Sciatic nerve (tissue), 2 donors: ENCODE measurements at regions not wholly inside any gene's neighbourhood (a gene's known extent, or its start where the extent isn't known, plus 50 kb on each side); places are given as distances from the start of the nearest gene placed in this dataset.

Experiments used
- ATAC-seq: fragments of 200-7000 bp; cut with Tn5 transposase; one replicate; pipeline ENCODE4 v1.9.1; 2020; ENCODE audit warnings: mild to moderate bottlenecking, moderate library complexity
- DNase-seq: peaks from one replicate; pipeline ENCODE4 v3.0.0-alpha.2; 2020; ENCODE audit warnings: low spot score
- intact Hi-C: fragments of 100-400 bp; cut with DNase I; formaldehyde crosslinking; loops from one replicate; pipeline ENCODE4 v1.14.2; 2022
- donor health status: DM: no; HTN: no; CAD: no.
- donor health status: DM: no; HTN: no; CAD: no.

- ATAC-seq, result no peak
- intact Hi-C loops, result no loop called here
- no peak for DNase-seq
Measured at GRCh38 chr20:21003902-21004301, 102.3 kb downstream of the LINC00237 start.

- DNase-seq (no peak), ATAC-seq (no peak)
- intact Hi-C loops, result no loop called here
Measured at GRCh38 chr20:21002486-21002885, 103.7 kb downstream of the LINC00237 start.

- DNase-seq (no peak), ATAC-seq (no peak)
- intact Hi-C loops, result no loop called here
Measured at GRCh38 chr20:20993372-20993771, 112.8 kb downstream of the LINC00237 start.

- DNase-seq (no peak), ATAC-seq (no peak)
- intact Hi-C loops, result no loop called here
Measured at GRCh38 chr20:20992686-20993360, 113.3 kb downstream of the LINC00237 start.

GRCh38 chr20:20992277-20992676 is 113.9 kb downstream of the LINC00237 start:
- DNase-seq, result no peak
- ATAC-seq, result no peak
- intact Hi-C loops, result no loop called here

- intact Hi-C loops, result no loop called here
- DNase-seq, result no peak
- no peak for ATAC-seq
Measured at GRCh38 chr20:20989081-20989480, 117.1 kb downstream of the LINC00237 start.

- DNase-seq (no peak), ATAC-seq (no peak)
- intact Hi-C loops, result no loop called here
Measured at GRCh38 chr20:20979934-20980333, 126.2 kb downstream of the LINC00237 start.

GRCh38 chr20:20977786-20978185 is 128.4 kb downstream of the LINC00237 start:
- intact Hi-C loops, result no loop called here

GRCh38 chr20:20972490-20972889 is 133.7 kb downstream of the LINC00237 start:
- intact Hi-C loops, result no loop called here
- DNase-seq (no peak), ATAC-seq (no peak)

More at GRCh38 chr20:20977786-20978185, 128.4 kb downstream of the LINC00237 start:
- ATAC-seq, result no peak
- DNase-seq, result no peak

GRCh38 chr20:20971810-20972209 is 134.3 kb downstream of the LINC00237 start:
- ATAC-seq, result no peak
- intact Hi-C loops, result no loop called here
- DNase-seq, result no peak

- ATAC-seq (no peak), DNase-seq (no peak)
- intact Hi-C loops, result no loop called here
Measured at GRCh38 chr20:20970841-20971240, 135.3 kb downstream of the LINC00237 start.

- no peak for DNase-seq
- ATAC-seq, result no peak
- intact Hi-C loops, result no loop called here
Measured at GRCh38 chr20:20969701-20970280, 136.4 kb downstream of the LINC00237 start.

GRCh38 chr20:20967564-20968184 is 138.5 kb downstream of the LINC00237 start:
- ATAC-seq (no peak), DNase-seq (no peak)
- intact Hi-C loops, result no loop called here

- DNase-seq (no peak), ATAC-seq (no peak)
- intact Hi-C loops, result no loop called here
Measured at GRCh38 chr20:20966171-20966570, 140.0 kb downstream of the LINC00237 start.

- no peak for ATAC-seq
- DNase-seq, result no peak
- intact Hi-C loops, result no loop called here
Measured at GRCh38 chr20:20959031-20959755, 147.0 kb downstream of the LINC00237 start.

GRCh38 chr20:20956513-20956931 is 149.6 kb downstream of the LINC00237 start:
- intact Hi-C loops, result no loop called here
- DNase-seq (no peak), ATAC-seq (no peak)

- ATAC-seq, result no peak
- DNase-seq, result no peak
- intact Hi-C loops, result no loop called here
Measured at GRCh38 chr20:20955892-20956291, 150.3 kb downstream of the LINC00237 start.

- ATAC-seq, result peak; percentile 48
- DNase-seq, result no peak
- intact Hi-C loops, result no loop called here
Measured at GRCh38 chr20:20953738-20954618, 152.2 kb downstream of the LINC00237 start.

GRCh38 chr20:20950620-20951019 is 155.5 kb downstream of the LINC00237 start:
- DNase-seq (no peak), ATAC-seq (no peak)
- intact Hi-C loops, result no loop called here
